Endothelial cell of umbilical vein (primary cell): ENCODE measurements at regions not wholly inside any gene's neighbourhood (a gene's known extent, or its start where the extent isn't known, plus 50 kb on each side); places are given as distances from the start of the nearest gene placed in this dataset.

ENCODE experiments used
- BruUV-seq: library from RNA; stranded (reverse); fragments of 400-500 nt; replicated peaks from 2 replicates; lab custom pipeline; 2021; lab: Mats Ljungman, UMichigan
- CTCF ChIA-PET: fragments of 300-600, 350-600 bp; sonication (Branson Sonifier 250); formaldehyde crosslinking; loops from one replicate; lab custom pipeline; 2021; ENCODE audit warnings: antibody characterized with exemption, inconsistent platforms; lab: Charles Lee
- POLR2A ChIA-PET: fragments of 300-600, 350-600 bp; sonication (Branson Sonifier 250); formaldehyde crosslinking; loops from one replicate; lab custom pipeline; 2021; ENCODE audit warnings: antibody characterized with exemption, inconsistent platforms; lab: Charles Lee
- DNase-seq: peaks from one replicate; pipeline ENCODE4 v3.0.0-alpha.2; 2011; ENCODE audit warnings: low read depth, low spot score
- FAIRE-seq: peaks from 2 replicates; lab custom pipeline; 2011; peaks lifted over from hg19 to GRCh38; lab: Jason Lieb, UNC
- H2AFZ ChIP-seq: 2 replicates; pipeline ENCODE4 v1.6.0; 2012; ENCODE audit warnings: low read depth, low read length, control low read depth, inconsistent platforms
- H3K27ac ChIP-seq: 2 replicates; pipeline ENCODE4 v1.5.1; 2011; ENCODE audit warnings: low read depth, mild to moderate bottlenecking, control low read depth, low read length, moderate library complexity; ENCODE audit not compliant: insufficient read depth
- H3K27me3 ChIP-seq, 2 experiments: 2 replicates each; pipeline versions ENCODE4 v1.6.0 to v1.6.1; 2011; ENCODE audit warnings: low read length in 2 of 2, mixed read lengths in 1 of 2; ENCODE audit not compliant: control insufficient read depth in 2 of 2, insufficient read depth in 2 of 2
- H3K36me3 ChIP-seq, 2 experiments: 2 replicates in 1 of 2; 3 replicates in 1 of 2; pipeline ENCODE4 v1.5.1; 2011; ENCODE audit warnings: low read length in 2 of 2, mild to moderate bottlenecking in 1 of 2, moderate library complexity in 1 of 2; ENCODE audit not compliant: control insufficient read depth in 2 of 2, insufficient read depth in 2 of 2; ENCODE audit errors: extremely low read depth in 1 of 2
- H3K4me1 ChIP-seq: 3 replicates; pipeline ENCODE4 v1.5.1; 2011; ENCODE audit warnings: mild to moderate bottlenecking, low read length; ENCODE audit not compliant: control insufficient read depth, insufficient read depth; ENCODE audit errors: extremely low read depth
- H3K4me2 ChIP-seq: 2 replicates; pipeline ENCODE4 v1.6.1; 2011; ENCODE audit warnings: low read length, control low read depth, mixed read lengths; ENCODE audit not compliant: insufficient read depth
- H3K4me3 ChIP-seq, 3 experiments: fragments of 200-600 bp in 1 of 3; sonication (generic), shearing (Covaris generic) in 1 of 3; replicated peaks in 1 of 3; 2 replicates each; pipeline ENCODE4 v1.5.1; 2011 to 2016; ENCODE audit warnings: control low read depth in 3 of 3, low read length in 3 of 3, mild to moderate bottlenecking in 2 of 3, inconsistent platforms in 1 of 3, low read depth in 1 of 3, moderate library complexity in 1 of 3; ENCODE audit not compliant: insufficient read depth in 1 of 3
- H3K79me2 ChIP-seq: 2 replicates; pipeline ENCODE4 v1.6.0; 2012; ENCODE audit warnings: low read length, inconsistent platforms; ENCODE audit not compliant: control insufficient read depth, insufficient read depth
- H3K9ac ChIP-seq: replicated peaks from 2 replicates; pipeline ENCODE3; 2011; ENCODE audit warnings: low read length, control low read depth; ENCODE audit not compliant: insufficient read depth; ENCODE audit errors: extremely low read depth
- H3K9me1 ChIP-seq: replicated peaks from 3 replicates; pipeline ENCODE4 v1.6.0; 2011; ENCODE audit warnings: mild to moderate bottlenecking, low read length; ENCODE audit not compliant: control insufficient read depth, insufficient read depth; ENCODE audit errors: extremely low read depth
- H3K9me3 ChIP-seq: replicated peaks from 2 replicates; pipeline ENCODE4 v1.5.1; 2012; ENCODE audit warnings: low read length, inconsistent platforms; ENCODE audit not compliant: control insufficient read depth, insufficient read depth
- H4K20me1 ChIP-seq: replicated peaks from 2 replicates; pipeline ENCODE3; 2011; ENCODE audit warnings: mild to moderate bottlenecking, low read length; ENCODE audit not compliant: control insufficient read depth, insufficient read depth; ENCODE audit errors: extremely low read depth
- FOS ChIP-seq: IDR thresholded peaks from 2 replicates; pipeline ENCODE4 v1.6.1; 2011; ENCODE audit warnings: mild to moderate bottlenecking, low read length, moderate library complexity, borderline replicate concordance; ENCODE audit not compliant: insufficient read depth
- GATA2 ChIP-seq: IDR thresholded peaks from 2 replicates; pipeline ENCODE4 v1.7.0; 2011; ENCODE audit warnings: low read depth, mild to moderate bottlenecking, moderate library complexity, mixed read lengths, low read length; ENCODE audit not compliant: insufficient read length, insufficient read depth
- MYC ChIP-seq: IDR thresholded peaks from one replicate; pipeline ENCODE4 v1.6.1; 2011; ENCODE audit warnings: mild to moderate bottlenecking, low read depth, low read length
- POLR2AphosphoS5 ChIP-seq: IDR thresholded peaks from 2 replicates; pipeline ENCODE4 v1.6.1; 2012; ENCODE audit warnings: low read depth, mild to moderate bottlenecking, control low read depth, low read length, moderate library complexity; ENCODE audit not compliant: insufficient read depth
- dilution Hi-C: fragments of 300-500 bp; cut with MboI; formaldehyde crosslinking; loops from one replicate; pipeline ENCODE4 v1.15.0; 2019; ENCODE audit warnings: low sequenced_read_pairs; ENCODE audit not compliant: extremely low pct_ligation_motif_present
- intact Hi-C: fragments of 100-400 bp; cut with micrococcal nuclease; formaldehyde crosslinking; loops from one replicate; pipeline ENCODE4 v1.10.0; 2022

GRCh38 chr5:170162631-170163321 is 57.1 kb downstream of the FOXI1 start:
- Histone ChIP-seq H3K4me2 (no peak overlapping the region), H3K4me3 (no peak overlapping the region), H3K9ac (no peak overlapping the region), H3K4me1 (no peaks in the 10 kb centered on the region), H3K27ac (no peak overlapping the region), H3K9me1 (no peaks in the 10 kb centered on the region), H3K36me3 (no peaks in the 10 kb centered on the region), H2AFZ (no peak overlapping the region), H3K79me2 (no peaks in the 10 kb centered on the region), H3K9me3 (no peaks in the 10 kb centered on the region), H3K27me3 (no peaks in the 10 kb centered on the region), H4K20me1 (no peaks in the 10 kb centered on the region)
- dilution Hi-C loops, result no loop called here
- CTCF ChIA-PET, result no interaction called here
- intact Hi-C loops, result no loop called here
- POLR2A ChIA-PET, result no interaction called here
- no TSS peak for BruUV-seq
- TF ChIP-seq FOS, result no peak
- no peak for TF ChIP-seq POLR2AphosphoS5
- FAIRE-seq (no peak), DNase-seq (no peak)

GRCh38 chr5:170164087-170164486 is 58.4 kb downstream of the FOXI1 start:
- no TSS peak for BruUV-seq
- DNase-seq (no peak), FAIRE-seq (no peak)
- Histone ChIP-seq H3K27me3 (no peaks in the 10 kb centered on the region), H3K9me3 (no peaks in the 10 kb centered on the region), H3K4me3 (no peak overlapping the region), H3K4me2 (no peak overlapping the region), H3K9me1 (no peaks in the 10 kb centered on the region), H3K79me2 (no peaks in the 10 kb centered on the region), H2AFZ (no peak overlapping the region), H3K9ac (no peak overlapping the region), H4K20me1 (no peaks in the 10 kb centered on the region), H3K4me1 (no peaks in the 10 kb centered on the region), H3K27ac (no peak overlapping the region), H3K36me3 (no peaks in the 10 kb centered on the region)
- intact Hi-C loops (no loop called here), dilution Hi-C loops (no loop called here)
- CTCF ChIA-PET, result no interaction called here
- no peak for TF ChIP-seq GATA2
- no peak for TF ChIP-seq MYC
- POLR2A ChIA-PET, result no interaction called here
